ENCODE measurements at regions not wholly inside any gene's neighbourhood (a gene's known extent, or its start where the extent isn't known, plus 50 kb on each side); places are given as distances from the start of the nearest gene placed in this dataset.

GRCh38 chr2:129179199-129179598, 800.3 kb upstream of the RAB6C start:
- ChIA-PET POLR2A (no interaction called here), CTCF (no interaction called here)
- no peak overlapping the region for H3K27ac Mint-ChIP-seq
- no peaks in the 10 kb centered on the region for H3K4me1 Mint-ChIP-seq
- Histone ChIP-seq H3K36me3 (ENCODE audit: insufficient read depth, low read length) (no peaks in the 10 kb centered on the region), H3K9me3 (ENCODE audit: low read length) (no peaks in the 10 kb centered on the region), H3K27me3 (ENCODE audit: insufficient read depth, low read length, poor library complexity, severe bottlenecking) (no peaks in the 10 kb centered on the region), H3K4me3 (ENCODE audit: low read length) (no peak overlapping the region), H3K4me1 (ENCODE audit: insufficient read depth, low read length) (no peaks in the 10 kb centered on the region), H3K27ac (ENCODE audit: low read depth, low read length) (no peak overlapping the region)
- peaks cover 0 to 3% (median 3%) of the 10 kb centered on the region in 5 donors for H3K9me3 Mint-ChIP-seq
- H3K36me3 Mint-ChIP-seq, result no peaks in the 10 kb centered on the region
- H3K27me3 Mint-ChIP-seq, result no peaks in the 10 kb centered on the region
- DNase-seq, result no peak
- no peak overlapping the region for H3K4me3 Mint-ChIP-seq

DNA sequence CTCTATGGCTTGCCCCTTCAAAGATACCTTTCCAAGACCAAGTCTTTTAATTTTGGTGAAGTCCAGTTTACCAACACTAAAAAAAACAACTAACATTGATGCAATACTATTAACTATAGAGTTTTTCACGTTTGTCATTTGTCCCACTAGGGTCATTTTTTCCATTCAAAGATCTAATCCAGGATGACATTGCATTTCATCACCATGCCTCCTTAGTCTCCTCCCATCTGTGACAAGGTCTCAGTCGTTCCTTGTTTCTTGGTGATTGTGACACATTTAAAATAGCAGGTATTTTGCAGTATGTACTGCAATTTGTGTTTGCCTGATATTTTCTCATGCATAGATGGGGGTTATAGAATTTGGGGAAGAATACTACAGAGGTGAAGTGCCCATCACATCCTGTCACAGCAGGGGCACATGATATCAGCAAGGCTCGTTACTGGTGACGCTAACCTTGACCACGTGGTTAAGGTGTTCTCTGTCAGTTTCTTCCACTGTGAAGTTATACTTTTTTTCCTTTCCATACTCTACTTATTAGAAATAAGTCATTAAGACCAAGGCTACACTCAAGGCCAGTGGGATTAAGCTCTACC, 799.2 kb upstream of the RAB6C start:
- Histone ChIP-seq H3K27me3 (ENCODE audit: insufficient read depth, low read length, poor library complexity, severe bottlenecking) (no peaks in the 10 kb centered on the region), H3K27ac (ENCODE audit: low read depth, low read length) (no peak overlapping the region), H3K4me1 (ENCODE audit: insufficient read depth, low read length) (no peaks in the 10 kb centered on the region), H3K4me3 (ENCODE audit: low read length) (no peak overlapping the region), H3K36me3 (ENCODE audit: insufficient read depth, low read length) (no peaks in the 10 kb centered on the region), H3K9me3 (ENCODE audit: low read length) (no peaks in the 10 kb centered on the region)
- H3K27ac Mint-ChIP-seq, result no peak overlapping the region
- ChIA-PET POLR2A (no interaction called here), CTCF (no interaction called here)
- H3K4me1 Mint-ChIP-seq, result no peaks in the 10 kb centered on the region
- H3K27me3 Mint-ChIP-seq, result no peaks in the 10 kb centered on the region
- H3K9me3 Mint-ChIP-seq, result peaks cover 0 to 3% (median 0%) of the 10 kb centered on the region in 5 donors
- H3K36me3 Mint-ChIP-seq, result no peaks in the 10 kb centered on the region
- DNase-seq, result no peak
- H3K4me3 Mint-ChIP-seq, result no peak overlapping the region

- ChIA-PET CTCF (no interaction called here), POLR2A (no interaction called here)
- Histone ChIP-seq H3K27ac (ENCODE audit: low read depth, low read length) (no peak overlapping the region), H3K4me3 (ENCODE audit: low read length) (no peak overlapping the region), H3K36me3 (ENCODE audit: insufficient read depth, low read length) (no peaks in the 10 kb centered on the region), H3K9me3 (ENCODE audit: low read length) (no peaks in the 10 kb centered on the region), H3K4me1 (ENCODE audit: insufficient read depth, low read length) (no peaks in the 10 kb centered on the region), H3K27me3 (ENCODE audit: insufficient read depth, low read length, poor library complexity, severe bottlenecking) (no peaks in the 10 kb centered on the region)
- Mint-ChIP-seq H3K27me3 (peaks cover 0 to 3% of the 10 kb centered on the region in 2 donors), H3K27ac (no peak overlapping the region), H3K36me3 (no peaks in the 10 kb centered on the region), H3K4me1 (no peaks in the 10 kb centered on the region), H3K9me3 (peaks cover 0 to 3% (median under 1%) of the 10 kb centered on the region in 5 donors), H3K4me3 (no peak overlapping the region)
- no peak for DNase-seq
Measured at GRCh38 chr2:129181433-129181832, 798.0 kb upstream of the RAB6C start.

DNA sequence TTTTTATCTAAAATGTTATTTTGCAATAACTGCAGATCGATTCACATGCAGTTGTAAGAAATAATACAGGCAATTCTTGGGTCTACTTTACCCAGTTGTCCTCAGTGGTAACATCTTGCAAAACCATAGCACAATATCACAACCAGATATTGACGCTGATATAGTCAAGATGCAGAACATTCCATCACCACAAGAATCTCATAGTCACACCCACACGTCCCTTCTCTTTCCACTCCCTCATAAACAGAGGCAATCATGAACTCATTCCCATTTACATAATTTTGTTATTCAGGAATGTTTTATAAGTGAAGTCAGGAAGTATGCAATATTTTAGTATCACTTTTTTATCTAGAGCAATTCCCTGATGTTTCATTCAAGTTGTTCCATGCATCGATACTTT, 797.5 kb upstream of the RAB6C start:
- POLR2A ChIA-PET, result no interaction called here
- H3K36me3 Mint-ChIP-seq, result no peaks in the 10 kb centered on the region
- H3K9me3 Mint-ChIP-seq, result peaks cover 0 to 3% (median 0%) of the 10 kb centered on the region in 5 donors

DNA sequence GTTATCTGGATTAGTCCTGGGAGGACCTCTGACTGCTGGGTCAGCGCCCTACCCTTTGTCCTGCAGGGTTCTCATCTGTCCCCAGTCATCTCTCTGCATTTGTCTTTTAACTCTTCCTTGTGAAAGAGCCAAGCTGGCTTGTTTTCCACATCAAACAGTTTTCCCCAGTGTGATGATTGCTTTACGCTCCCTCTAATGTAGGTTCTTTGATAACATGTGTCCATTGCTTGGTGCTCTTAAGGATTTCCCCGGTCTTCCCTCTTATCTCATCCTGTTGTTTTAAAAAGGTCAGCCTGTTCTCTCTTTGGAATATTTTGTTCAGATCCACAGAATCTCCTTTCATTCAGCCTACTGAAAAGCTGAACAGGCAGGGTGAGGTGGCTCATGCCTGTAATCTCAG, 792.1 kb upstream of the RAB6C start:
- ChIA-PET POLR2A (no interaction called here), CTCF (no interaction called here)
- H3K36me3 ChIP-seq (ENCODE audit: insufficient read depth, low read length), result no peaks in the 10 kb centered on the region
- Mint-ChIP-seq H3K4me1 (no peaks in the 10 kb centered on the region), H3K9me3 (peaks cover 0 to 5% (median 3%) of the 10 kb centered on the region in 5 donors), H3K27me3 (peaks cover 0 to 11% of the 10 kb centered on the region in 2 donors), H3K36me3 (no peaks in the 10 kb centered on the region), H3K4me3 (no peak overlapping the region), H3K27ac (no peak overlapping the region)
- no peak overlapping the region for H3K4me3 ChIP-seq (ENCODE audit: low read length)
- no peak for DNase-seq
- no peaks in the 10 kb centered on the region for H3K9me3 ChIP-seq (ENCODE audit: low read length)
- H3K27me3 ChIP-seq (ENCODE audit: insufficient read depth, low read length, poor library complexity, severe bottlenecking), result no peaks in the 10 kb centered on the region
- H3K4me1 ChIP-seq (ENCODE audit: insufficient read depth, low read length), result no peaks in the 10 kb centered on the region
- no peak overlapping the region for H3K27ac ChIP-seq (ENCODE audit: low read depth, low read length)

More for the DNA sequence above, 797.5 kb upstream of the RAB6C start:
- Mint-ChIP-seq H3K4me1 (no peaks in the 10 kb centered on the region), H3K27ac (no peak overlapping the region), H3K27me3 (peaks cover 0 to 3% of the 10 kb centered on the region in 2 donors), H3K4me3 (no peak overlapping the region)
- H3K4me1 ChIP-seq (ENCODE audit: insufficient read depth, low read length), result no peaks in the 10 kb centered on the region
- H3K4me3 ChIP-seq (ENCODE audit: low read length), result no peak overlapping the region
- no peaks in the 10 kb centered on the region for H3K9me3 ChIP-seq (ENCODE audit: low read length)
- H3K27me3 ChIP-seq (ENCODE audit: insufficient read depth, low read length, poor library complexity, severe bottlenecking), result no peaks in the 10 kb centered on the region
- no peak for DNase-seq
- CTCF ChIA-PET, result no interaction called here
- no peaks in the 10 kb centered on the region for H3K36me3 ChIP-seq (ENCODE audit: insufficient read depth, low read length)
- H3K27ac ChIP-seq (ENCODE audit: low read depth, low read length), result no peak overlapping the region

- CTCF ChIA-PET, result no interaction called here
- POLR2A ChIA-PET, result no interaction called here
Measured at GRCh38 chr2:129188451-129188850, 791.0 kb upstream of the RAB6C start.

DNA sequence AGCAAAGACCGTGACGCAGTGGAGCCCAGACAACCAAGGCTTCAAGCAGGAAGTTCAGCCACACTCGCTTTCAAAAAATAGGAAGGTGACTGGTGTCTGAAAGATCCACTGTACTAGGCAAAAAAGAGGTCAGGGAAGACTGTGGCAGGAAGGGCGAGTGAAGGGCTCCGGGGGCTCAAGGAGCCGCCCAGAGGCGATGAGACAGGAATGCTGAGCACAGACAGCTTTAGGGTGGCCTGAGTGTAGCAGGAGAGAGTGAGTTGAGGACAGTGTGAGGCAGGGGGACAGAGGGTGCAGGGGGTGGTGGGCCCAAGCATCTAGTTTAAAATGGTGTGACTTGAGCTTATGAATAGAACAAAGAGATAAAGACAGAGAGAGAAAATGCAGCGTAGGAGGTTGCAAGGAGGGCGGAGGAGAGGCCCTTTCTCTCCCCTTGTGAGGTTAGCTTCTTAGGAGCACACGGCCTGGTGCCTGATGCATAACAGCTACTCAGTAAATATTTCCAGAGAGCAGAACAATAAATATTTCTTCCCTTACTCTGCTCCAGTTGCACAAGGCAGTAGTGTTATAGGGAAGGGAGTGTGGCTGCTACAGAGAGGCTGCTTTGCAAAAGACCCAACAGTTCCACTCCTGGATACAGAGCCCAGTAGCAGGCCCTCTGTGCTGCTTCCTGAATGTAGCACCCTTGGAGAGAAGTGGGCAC, 789.7 kb upstream of the RAB6C start:
- Histone ChIP-seq H3K4me3 (ENCODE audit: low read length) (no peak overlapping the region), H3K9me3 (ENCODE audit: low read length) (no peaks in the 10 kb centered on the region), H3K27ac (ENCODE audit: low read depth, low read length) (no peak overlapping the region), H3K27me3 (ENCODE audit: insufficient read depth, low read length, poor library complexity, severe bottlenecking) (no peaks in the 10 kb centered on the region), H3K4me1 (ENCODE audit: insufficient read depth, low read length) (no peaks in the 10 kb centered on the region), H3K36me3 (ENCODE audit: insufficient read depth, low read length) (no peaks in the 10 kb centered on the region)
- Mint-ChIP-seq H3K4me1 (no peaks in the 10 kb centered on the region), H3K27ac (no peak overlapping the region), H3K4me3 (no peak overlapping the region), H3K36me3 (no peaks in the 10 kb centered on the region), H3K9me3 (peaks cover 0 to 5% (median 3%) of the 10 kb centered on the region in 5 donors), H3K27me3 (peaks cover 0 to 11% of the 10 kb centered on the region in 2 donors)
- DNase-seq, result no peak
- POLR2A ChIA-PET, result no interaction called here
- CTCF ChIA-PET, result no interaction called here

More at GRCh38 chr2:129188451-129188850, 791.0 kb upstream of the RAB6C start:
- Mint-ChIP-seq H3K27ac (no peak overlapping the region), H3K36me3 (no peaks in the 10 kb centered on the region), H3K9me3 (peaks cover 0 to 5% (median 3%) of the 10 kb centered on the region in 5 donors), H3K27me3 (peaks cover 0 to 11% of the 10 kb centered on the region in 2 donors), H3K4me1 (no peaks in the 10 kb centered on the region), H3K4me3 (no peak overlapping the region)
- H3K9me3 ChIP-seq (ENCODE audit: low read length), result no peaks in the 10 kb centered on the region
- DNase-seq, result no peak
- H3K4me3 ChIP-seq (ENCODE audit: low read length), result no peak overlapping the region
- H3K27me3 ChIP-seq (ENCODE audit: insufficient read depth, low read length, poor library complexity, severe bottlenecking), result no peaks in the 10 kb centered on the region
- no peaks in the 10 kb centered on the region for H3K36me3 ChIP-seq (ENCODE audit: insufficient read depth, low read length)
- no peak overlapping the region for H3K27ac ChIP-seq (ENCODE audit: low read depth, low read length)
- no peaks in the 10 kb centered on the region for H3K4me1 ChIP-seq (ENCODE audit: insufficient read depth, low read length)

DNA sequence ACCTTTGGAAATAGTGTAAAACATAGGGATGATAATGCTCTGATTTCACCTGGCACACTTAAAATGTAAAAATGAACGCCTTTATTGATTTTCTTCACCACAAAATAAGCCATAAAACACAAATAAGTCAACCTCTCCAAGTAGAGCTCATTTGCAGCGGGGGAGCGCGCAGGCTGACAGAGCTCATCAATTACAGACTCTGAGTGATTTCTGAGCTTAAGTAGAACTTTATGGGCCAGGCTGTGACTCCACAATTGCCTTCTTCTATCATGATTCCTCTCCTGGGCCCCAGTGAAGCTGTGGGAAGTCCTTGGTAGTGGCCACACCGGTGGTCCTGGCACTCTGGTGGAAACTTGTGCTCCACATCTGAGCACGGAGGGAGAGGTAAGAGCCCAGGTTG, 789.0 kb upstream of the RAB6C start:
- H3K27ac Mint-ChIP-seq, result no peak overlapping the region
- H3K9me3 Mint-ChIP-seq, result peaks cover 0 to 5% (median 3%) of the 10 kb centered on the region in 5 donors
- no peaks in the 10 kb centered on the region for H3K36me3 Mint-ChIP-seq
- H3K27me3 Mint-ChIP-seq, result peaks cover 0 to 9% of the 10 kb centered on the region in 2 donors
- H3K4me3 Mint-ChIP-seq, result no peak overlapping the region
- CTCF ChIA-PET, result no interaction called here
- no peaks in the 10 kb centered on the region for H3K4me1 ChIP-seq (ENCODE audit: insufficient read depth, low read length)
- H3K36me3 ChIP-seq (ENCODE audit: insufficient read depth, low read length), result no peaks in the 10 kb centered on the region
- POLR2A ChIA-PET, result no interaction called here
- no peaks in the 10 kb centered on the region for H3K4me1 Mint-ChIP-seq
- DNase-seq, result no peak
- no peaks in the 10 kb centered on the region for H3K27me3 ChIP-seq (ENCODE audit: insufficient read depth, low read length, poor library complexity, severe bottlenecking)
- no peak overlapping the region for H3K27ac ChIP-seq (ENCODE audit: low read depth, low read length)
- H3K9me3 ChIP-seq (ENCODE audit: low read length), result no peaks in the 10 kb centered on the region
- no peak overlapping the region for H3K4me3 ChIP-seq (ENCODE audit: low read length)
